ENCODE measurements at regions not wholly inside any gene's neighbourhood (a gene's known extent, or its start where the extent isn't known, plus 50 kb on each side); places are given as distances from the start of the nearest gene placed in this dataset.

DNA sequence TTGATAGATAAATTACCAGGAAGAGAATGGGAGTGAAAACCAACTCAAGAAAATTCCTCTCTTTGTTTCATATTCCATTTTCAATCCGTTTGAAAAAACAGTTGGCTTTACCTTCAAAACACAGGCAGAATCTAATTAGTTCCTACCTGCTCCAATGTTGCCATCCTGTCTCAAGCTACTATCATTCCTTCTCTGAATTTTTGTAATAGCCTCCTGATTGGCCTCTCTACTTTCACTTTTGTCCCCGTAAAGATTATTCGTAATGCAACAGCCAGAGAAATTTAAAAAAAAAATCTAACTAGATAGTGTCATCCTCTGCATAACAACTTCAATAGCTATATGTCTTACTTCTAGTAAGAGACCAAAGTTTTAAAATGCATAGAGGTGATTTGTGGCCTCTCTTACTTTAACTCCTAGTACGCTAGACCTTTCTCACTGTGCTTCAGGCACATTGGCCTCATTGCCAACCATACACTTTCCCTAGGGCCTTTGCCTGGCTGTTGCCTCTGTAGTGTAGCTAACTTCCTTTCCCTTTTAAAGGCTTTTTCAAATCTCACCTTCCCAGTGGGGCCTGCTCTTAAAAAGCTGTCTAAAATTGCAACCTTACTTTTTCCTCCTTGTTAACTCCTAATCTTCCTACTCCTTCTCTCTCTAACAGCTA lies 311.3 kb upstream of the GRIN3A start:
- TF ChIP-seq CTCF (IDR thresholded peaks at IDR 0.05 in 4 of 5, conservative IDR thresholded peaks at IDR 0.05 in 1 of 5) (no peak), POLR2A (IDR thresholded peaks at IDR 0.05) (no peak)
